ENCODE measurements at regions not wholly inside any gene's neighbourhood (a gene's known extent, or its start where the extent isn't known, plus 50 kb on each side); places are given as distances from the start of the nearest gene placed in this dataset.

DNA sequence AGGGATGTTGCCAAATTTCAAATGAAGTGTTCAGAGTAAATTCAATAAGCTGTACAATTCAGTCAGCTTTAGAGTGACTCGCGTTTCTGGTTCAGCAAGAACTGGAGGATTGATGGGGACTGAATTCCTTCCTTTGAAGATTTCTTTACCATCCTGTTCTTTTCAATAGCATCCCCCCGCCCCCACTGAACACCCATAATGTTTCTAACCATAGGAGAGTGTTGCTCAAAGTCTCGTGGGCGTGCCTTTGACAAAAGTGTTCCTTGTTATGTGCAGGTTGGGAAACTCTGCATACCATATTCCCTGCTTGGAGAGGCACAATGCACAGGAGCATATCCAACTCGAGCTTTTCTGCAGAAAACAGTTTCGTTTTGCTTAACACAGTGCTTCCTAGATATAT lies 323.5 kb upstream of the CASK start:
- TF ChIP-seq, protein P1, sequence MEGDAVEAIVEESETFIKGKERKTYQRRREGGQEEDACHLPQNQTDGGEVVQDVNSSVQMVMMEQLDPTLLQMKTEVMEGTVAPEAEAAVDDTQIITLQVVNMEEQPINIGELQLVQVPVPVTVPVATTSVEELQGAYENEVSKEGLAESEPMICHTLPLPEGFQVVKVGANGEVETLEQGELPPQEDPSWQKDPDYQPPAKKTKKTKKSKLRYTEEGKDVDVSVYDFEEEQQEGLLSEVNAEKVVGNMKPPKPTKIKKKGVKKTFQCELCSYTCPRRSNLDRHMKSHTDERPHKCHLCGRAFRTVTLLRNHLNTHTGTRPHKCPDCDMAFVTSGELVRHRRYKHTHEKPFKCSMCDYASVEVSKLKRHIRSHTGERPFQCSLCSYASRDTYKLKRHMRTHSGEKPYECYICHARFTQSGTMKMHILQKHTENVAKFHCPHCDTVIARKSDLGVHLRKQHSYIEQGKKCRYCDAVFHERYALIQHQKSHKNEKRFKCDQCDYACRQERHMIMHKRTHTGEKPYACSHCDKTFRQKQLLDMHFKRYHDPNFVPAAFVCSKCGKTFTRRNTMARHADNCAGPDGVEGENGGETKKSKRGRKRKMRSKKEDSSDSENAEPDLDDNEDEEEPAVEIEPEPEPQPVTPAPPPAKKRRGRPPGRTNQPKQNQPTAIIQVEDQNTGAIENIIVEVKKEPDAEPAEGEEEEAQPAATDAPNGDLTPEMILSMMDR (IDR thresholded peaks at IDR 0.05), result no peak
- Histone ChIP-seq H3K9me3 (no peaks in the 10 kb centered on the region), H3K4me3 (no peak overlapping the region), H3K36me3 (no peaks in the 10 kb centered on the region), H3K27ac (no peak overlapping the region), H3K27me3 (no peaks in the 10 kb centered on the region), H3K4me1 (no peaks in the 10 kb centered on the region)
- ATAC-seq, result peak; percentile 77
- intact Hi-C loops (cut with DNase I), result no loop called here
- DNase-seq, result peak in 3 of 4 donors; percentile 17 to 52 (median 43)

DNA sequence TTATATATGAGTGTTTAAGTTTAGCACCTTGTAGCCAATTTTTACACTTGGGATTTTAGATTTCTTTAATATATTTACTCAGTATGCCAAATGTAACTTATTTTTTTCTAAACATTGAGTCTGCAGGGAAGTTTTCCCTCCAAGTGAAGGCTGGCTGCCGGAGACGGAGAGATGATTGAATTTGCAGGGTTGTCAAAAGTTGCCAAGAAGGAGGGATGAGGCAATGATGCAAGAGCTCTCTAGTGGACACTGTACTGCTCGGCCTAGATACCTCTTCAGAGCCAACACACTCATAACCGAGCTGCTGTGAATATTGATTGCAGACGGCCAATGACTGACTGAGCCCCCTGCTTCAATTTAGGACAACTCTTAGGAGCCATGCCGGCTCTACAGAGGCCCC lies 318.6 kb upstream of the CASK start:
- intact Hi-C loops (cut with DNase I), result no loop called here
- Histone ChIP-seq H3K27ac (no peak overlapping the region), H3K36me3 (no peaks in the 10 kb centered on the region), H3K9me3 (no peaks in the 10 kb centered on the region), H3K4me3 (no peak overlapping the region), H3K27me3 (peaks cover 0 to 3% of the 10 kb centered on the region in 2 donors), H3K4me1 (no peaks in the 10 kb centered on the region)
- peak in 1 of 4 donors; percentile 23 for DNase-seq
- TF ChIP-seq, protein P1 (IDR thresholded peaks at IDR 0.05), result no peak
- ATAC-seq, result peak; percentile 30

DNA sequence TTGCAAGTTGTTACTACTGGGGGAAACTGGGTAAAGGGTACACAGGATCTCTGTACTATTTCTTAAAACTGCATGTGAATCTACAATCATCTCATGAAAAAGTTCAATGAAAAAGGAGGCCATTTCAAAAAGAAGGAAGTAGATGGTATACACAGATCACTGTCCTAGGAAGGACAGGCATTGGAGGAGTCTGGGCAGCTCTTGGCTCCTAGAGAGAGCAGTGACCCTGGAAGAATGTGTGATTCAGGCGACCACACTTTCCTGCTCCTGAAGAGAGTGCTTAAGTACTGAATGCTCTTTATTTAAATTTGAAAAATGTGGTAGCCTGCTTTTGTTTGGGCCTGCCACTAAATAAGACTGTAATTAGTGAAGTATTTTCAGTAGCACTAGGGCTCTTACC lies 318.1 kb upstream of the CASK start:
- H3K27ac ChIP-seq, result no peak overlapping the region
- H3K4me3 ChIP-seq, result no peak overlapping the region
- ATAC-seq, result peak; percentile 78
- intact Hi-C loops (cut with DNase I), result no loop called here
- H3K9me3 ChIP-seq, result no peaks in the 10 kb centered on the region
- no peak for DNase-seq
- H3K4me1 ChIP-seq, result no peaks in the 10 kb centered on the region
- no peaks in the 10 kb centered on the region for H3K36me3 ChIP-seq
- TF ChIP-seq, protein P1 (IDR thresholded peaks at IDR 0.05), result no peak
- peaks cover 0 to 3% of the 10 kb centered on the region in 2 donors for H3K27me3 ChIP-seq

GRCh38 chrX:42237956-42238355 lies 314.6 kb upstream of the CASK start:
- no peaks in the 10 kb centered on the region for H3K4me1 ChIP-seq
- intact Hi-C loops (cut with DNase I), result no loop called here
- DNase-seq, result no peak
- H3K27ac ChIP-seq, result no peak overlapping the region
- TF ChIP-seq, protein P1 (IDR thresholded peaks at IDR 0.05), result no peak
- peaks cover 0 to 3% of the 10 kb centered on the region in 2 donors for H3K27me3 ChIP-seq
- ATAC-seq, result no peak
- no peaks in the 10 kb centered on the region for H3K9me3 ChIP-seq
- H3K4me3 ChIP-seq, result no peak overlapping the region
- H3K36me3 ChIP-seq, result no peaks in the 10 kb centered on the region

DNA sequence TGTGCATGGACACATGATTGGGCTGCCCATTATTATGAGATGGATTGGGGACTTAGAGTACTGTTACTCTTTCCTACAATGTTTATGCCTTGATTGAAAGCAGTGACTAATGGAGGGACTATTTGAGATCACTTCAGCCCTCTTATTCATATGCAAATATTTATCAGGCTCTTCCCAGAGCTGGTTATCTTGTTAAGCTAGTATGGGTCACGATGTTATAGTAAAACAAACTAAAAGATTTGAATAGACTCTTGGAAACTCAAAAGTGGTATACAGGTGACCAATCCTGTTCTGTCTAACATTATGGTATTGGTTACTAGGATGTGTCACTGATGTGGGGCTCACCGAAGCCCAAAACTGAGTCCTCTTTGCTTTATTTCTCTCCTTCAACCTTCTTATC lies 306.2 kb upstream of the CASK start:
- no peaks in the 10 kb centered on the region for H3K36me3 ChIP-seq
- no peaks in the 10 kb centered on the region for H3K4me1 ChIP-seq
- H3K4me3 ChIP-seq, result no peak overlapping the region
- no peak for DNase-seq
- H3K9me3 ChIP-seq, result no peaks in the 10 kb centered on the region
- H3K27ac ChIP-seq, result no peak overlapping the region
- TF ChIP-seq, protein P1 (IDR thresholded peaks at IDR 0.05), result no peak
- intact Hi-C loops (cut with DNase I), result no loop called here
- no peaks in the 10 kb centered on the region for H3K27me3 ChIP-seq
- peak; percentile 46 for ATAC-seq

Data from left lung (tissue), 4 donors.